ENCODE measurements at regions not wholly inside any gene's neighbourhood (a gene's known extent, or its start where the extent isn't known, plus 50 kb on each side); places are given as distances from the start of the nearest gene placed in this dataset.
"Not testable (repeated sequence)": the region's sequence is repeated elsewhere in the genome, so short reads cannot be mapped to it uniquely, and the experiment has no call there.

GRCh38 chr7:81226234-81226633, 307.4 kb upstream of the SEMA3C start:
- no peak overlapping the region for H3K9ac ChIP-seq (ENCODE audit: low read depth, low read length)
- no peaks in the 10 kb centered on the region for H3K27me3 ChIP-seq (ENCODE audit: control insufficient read depth, insufficient read depth, low read length)
- no peaks in the 10 kb centered on the region for H3K4me1 ChIP-seq (ENCODE audit: control insufficient read depth, insufficient read depth, low read length)
- H3K9me3 ChIP-seq (ENCODE audit: control insufficient read depth, insufficient read depth, low read length), result peaks cover 6% of the 10 kb centered on the region
- H3K4me3 ChIP-seq (ENCODE audit: low read depth, low read length), result no peak overlapping the region
- H3K36me3 ChIP-seq (ENCODE audit: control insufficient read depth, insufficient read depth, low read length), result no peaks in the 10 kb centered on the region

GRCh38 chr7:81222692-81223091, 303.8 kb upstream of the SEMA3C start:
- not testable (repeated sequence) for H3K4me1 ChIP-seq (ENCODE audit: control insufficient read depth, insufficient read depth, low read length); H3K27me3 ChIP-seq (ENCODE audit: control insufficient read depth, insufficient read depth, low read length)

GRCh38 chr7:81221527-81222217, 302.8 kb upstream of the SEMA3C start:
- Histone ChIP-seq H3K27me3 (ENCODE audit: control insufficient read depth, insufficient read depth, low read length) (no peaks in the 10 kb centered on the region), H3K9ac (ENCODE audit: low read depth, low read length) (no peak overlapping the region)

More at GRCh38 chr7:81222692-81223091, 303.8 kb upstream of the SEMA3C start:
- not testable (repeated sequence) for H3K4me3 ChIP-seq (ENCODE audit: low read depth, low read length); H3K36me3 ChIP-seq (ENCODE audit: control insufficient read depth, insufficient read depth, low read length); H3K9me3 ChIP-seq (ENCODE audit: control insufficient read depth, insufficient read depth, low read length); H3K9ac ChIP-seq (ENCODE audit: low read depth, low read length)

GRCh38 chr7:81218480-81219106, 299.7 kb upstream of the SEMA3C start:
- Histone ChIP-seq H3K27me3 (ENCODE audit: control insufficient read depth, insufficient read depth, low read length) (no peaks in the 10 kb centered on the region), H3K36me3 (ENCODE audit: control insufficient read depth, insufficient read depth, low read length) (no peaks in the 10 kb centered on the region), H3K9ac (ENCODE audit: low read depth, low read length) (no peak overlapping the region), H3K4me1 (ENCODE audit: control insufficient read depth, insufficient read depth, low read length) (no peaks in the 10 kb centered on the region), H3K9me3 (ENCODE audit: control insufficient read depth, insufficient read depth, low read length) (peaks cover 6% of the 10 kb centered on the region), H3K4me3 (ENCODE audit: low read depth, low read length) (no peak overlapping the region)

More at GRCh38 chr7:81221527-81222217, 302.8 kb upstream of the SEMA3C start:
- H3K4me1 ChIP-seq (ENCODE audit: control insufficient read depth, insufficient read depth, low read length), result no peaks in the 10 kb centered on the region
- H3K4me3 ChIP-seq (ENCODE audit: low read depth, low read length), result no peak overlapping the region
- H3K9me3 ChIP-seq (ENCODE audit: control insufficient read depth, insufficient read depth, low read length), result peaks cover 6% of the 10 kb centered on the region
- H3K36me3 ChIP-seq (ENCODE audit: control insufficient read depth, insufficient read depth, low read length), result no peaks in the 10 kb centered on the region

DNA sequence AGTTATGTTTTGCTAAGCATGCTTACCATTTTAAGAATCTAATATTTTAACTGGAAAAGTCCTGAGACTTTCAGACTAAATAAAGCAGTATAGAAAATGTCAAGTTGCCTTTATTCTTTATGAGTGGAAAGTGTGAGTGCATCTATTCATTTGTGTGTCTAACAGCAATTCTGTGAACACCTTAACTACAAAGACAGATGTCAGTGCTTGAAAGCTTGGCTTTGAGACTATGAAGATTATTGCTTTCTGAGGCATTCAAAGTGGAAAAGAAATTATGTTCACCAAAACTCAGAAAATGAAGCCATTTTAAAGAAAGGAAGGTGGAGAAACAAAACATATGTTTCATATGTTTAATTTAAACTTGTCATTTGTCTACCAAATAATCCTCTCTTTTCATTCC, 294.5 kb upstream of the SEMA3C start:
- Histone ChIP-seq H3K4me3 (ENCODE audit: low read depth, low read length) (no peak overlapping the region), H3K4me1 (ENCODE audit: control insufficient read depth, insufficient read depth, low read length) (no peaks in the 10 kb centered on the region), H3K9me3 (ENCODE audit: control insufficient read depth, insufficient read depth, low read length) (no peaks in the 10 kb centered on the region), H3K9ac (ENCODE audit: low read depth, low read length) (no peak overlapping the region), H3K36me3 (ENCODE audit: control insufficient read depth, insufficient read depth, low read length) (no peaks in the 10 kb centered on the region), H3K27me3 (ENCODE audit: control insufficient read depth, insufficient read depth, low read length) (no peaks in the 10 kb centered on the region)

GRCh38 chr7:81211934-81212320, 293.1 kb upstream of the SEMA3C start:
- H3K27me3 ChIP-seq (ENCODE audit: control insufficient read depth, insufficient read depth, low read length), result no peaks in the 10 kb centered on the region
- H3K4me1 ChIP-seq (ENCODE audit: control insufficient read depth, insufficient read depth, low read length), result no peaks in the 10 kb centered on the region
- H3K36me3 ChIP-seq (ENCODE audit: control insufficient read depth, insufficient read depth, low read length), result no peaks in the 10 kb centered on the region
- no peak overlapping the region for H3K4me3 ChIP-seq (ENCODE audit: low read depth, low read length)
- no peak overlapping the region for H3K9ac ChIP-seq (ENCODE audit: low read depth, low read length)
- H3K9me3 ChIP-seq (ENCODE audit: control insufficient read depth, insufficient read depth, low read length), result no peaks in the 10 kb centered on the region

- Histone ChIP-seq H3K27me3 (ENCODE audit: control insufficient read depth, insufficient read depth, low read length) (no peaks in the 10 kb centered on the region), H3K9ac (ENCODE audit: low read depth, low read length) (no peak overlapping the region), H3K9me3 (ENCODE audit: control insufficient read depth, insufficient read depth, low read length) (no peaks in the 10 kb centered on the region), H3K36me3 (ENCODE audit: control insufficient read depth, insufficient read depth, low read length) (no peaks in the 10 kb centered on the region), H3K4me3 (ENCODE audit: low read depth, low read length) (no peak overlapping the region), H3K4me1 (ENCODE audit: control insufficient read depth, insufficient read depth, low read length) (no peaks in the 10 kb centered on the region)
Observed at GRCh38 chr7:81211204-81211933, 292.5 kb upstream of the SEMA3C start.

GRCh38 chr7:81210137-81211064, 291.6 kb upstream of the SEMA3C start:
- no peaks in the 10 kb centered on the region for H3K4me1 ChIP-seq (ENCODE audit: control insufficient read depth, insufficient read depth, low read length)
- no peak overlapping the region for H3K4me3 ChIP-seq (ENCODE audit: low read depth, low read length)
- H3K36me3 ChIP-seq (ENCODE audit: control insufficient read depth, insufficient read depth, low read length), result no peaks in the 10 kb centered on the region
- H3K9ac ChIP-seq (ENCODE audit: low read depth, low read length), result no peak overlapping the region
- no peaks in the 10 kb centered on the region for H3K9me3 ChIP-seq (ENCODE audit: control insufficient read depth, insufficient read depth, low read length)
- no peaks in the 10 kb centered on the region for H3K27me3 ChIP-seq (ENCODE audit: control insufficient read depth, insufficient read depth, low read length)

- Histone ChIP-seq H3K36me3 (ENCODE audit: control insufficient read depth, insufficient read depth, low read length) (no peaks in the 10 kb centered on the region), H3K9me3 (ENCODE audit: control insufficient read depth, insufficient read depth, low read length) (no peaks in the 10 kb centered on the region), H3K27me3 (ENCODE audit: control insufficient read depth, insufficient read depth, low read length) (no peaks in the 10 kb centered on the region), H3K4me3 (ENCODE audit: low read depth, low read length) (no peak overlapping the region), H3K9ac (ENCODE audit: low read depth, low read length) (no peak overlapping the region), H3K4me1 (ENCODE audit: control insufficient read depth, insufficient read depth, low read length) (no peaks in the 10 kb centered on the region)
Observed at GRCh38 chr7:81209059-81209458, 290.2 kb upstream of the SEMA3C start.

GRCh38 chr7:81207801-81208200, 288.9 kb upstream of the SEMA3C start:
- no peaks in the 10 kb centered on the region for H3K4me1 ChIP-seq (ENCODE audit: control insufficient read depth, insufficient read depth, low read length)

GRCh38 chr7:81206667-81207360, 288.0 kb upstream of the SEMA3C start:
- no peaks in the 10 kb centered on the region for H3K9me3 ChIP-seq (ENCODE audit: control insufficient read depth, insufficient read depth, low read length)
- H3K4me3 ChIP-seq (ENCODE audit: low read depth, low read length), result no peak overlapping the region
- no peaks in the 10 kb centered on the region for H3K4me1 ChIP-seq (ENCODE audit: control insufficient read depth, insufficient read depth, low read length)
- H3K36me3 ChIP-seq (ENCODE audit: control insufficient read depth, insufficient read depth, low read length), result no peaks in the 10 kb centered on the region
- no peak overlapping the region for H3K9ac ChIP-seq (ENCODE audit: low read depth, low read length)
- no peaks in the 10 kb centered on the region for H3K27me3 ChIP-seq (ENCODE audit: control insufficient read depth, insufficient read depth, low read length)

More at GRCh38 chr7:81207801-81208200, 288.9 kb upstream of the SEMA3C start:
- Histone ChIP-seq H3K9me3 (ENCODE audit: control insufficient read depth, insufficient read depth, low read length) (no peaks in the 10 kb centered on the region), H3K4me3 (ENCODE audit: low read depth, low read length) (no peak overlapping the region), H3K36me3 (ENCODE audit: control insufficient read depth, insufficient read depth, low read length) (no peaks in the 10 kb centered on the region), H3K9ac (ENCODE audit: low read depth, low read length) (no peak overlapping the region), H3K27me3 (ENCODE audit: control insufficient read depth, insufficient read depth, low read length) (no peaks in the 10 kb centered on the region)
